Large intestine (tissue), 3 donors: ENCODE measurements at regions not wholly inside any gene's neighbourhood (a gene's known extent, or its start where the extent isn't known, plus 50 kb on each side); places are given as distances from the start of the nearest gene placed in this dataset.

Source experiments
- DNase-seq, 2 donors: peaks; one replicate each; pipeline versions ENCODE4 v3.0.0 to v3.0.0-alpha.2; 2013
- H3K27ac ChIP-seq: one replicate; pipeline ENCODE4 v1.5.1; 2013; ENCODE audit warnings: low read length
- H3K27me3 ChIP-seq: 2 replicates; pipeline ENCODE4 v1.6.1; 2013; ENCODE audit warnings: low read length; ENCODE audit not compliant: control insufficient read depth, insufficient read depth
- H3K36me3 ChIP-seq: 2 replicates; pipeline ENCODE4 v1.6.1; 2013; ENCODE audit warnings: low read length; ENCODE audit not compliant: control insufficient read depth, insufficient read depth
- H3K4me1 ChIP-seq: one replicate; pipeline ENCODE4 v1.6.1; 2013; ENCODE audit warnings: low read length; ENCODE audit not compliant: control insufficient read depth, insufficient read depth
- H3K4me3 ChIP-seq: one replicate; pipeline ENCODE4 v1.5.1; 2013; ENCODE audit warnings: low read length
- H3K9me3 ChIP-seq: one replicate; pipeline ENCODE4 v1.6.1; 2013; ENCODE audit warnings: mild to moderate bottlenecking, low read depth, low read length, moderate library complexity; ENCODE audit not compliant: control insufficient read depth
- WGBS: methylation state at CpG from one replicate; pipeline ENCODE4 v1.1.5; 2013; ENCODE audit warnings: low lambda C conversion rate; ENCODE audit not compliant: insufficient coverage; 5-methylcytosine and 5-hydroxymethylcytosine counted together

GRCh38 chr10:90612276-90612675 is 245.6 kb downstream of the HTR7 start:
- Histone ChIP-seq H3K9me3 (no peaks in the 10 kb centered on the region), H3K36me3 (no peaks in the 10 kb centered on the region), H3K4me3 (no peak overlapping the region), H3K4me1 (no peaks in the 10 kb centered on the region), H3K27me3 (no peaks in the 10 kb centered on the region), H3K27ac (no peak overlapping the region)
- WGBS, result no CpG with 5 or more reads among the region's 3 CpGs
- no peak for DNase-seq

GRCh38 chr10:90614631-90615030 is 243.2 kb downstream of the HTR7 start:
- no peak for DNase-seq
- Histone ChIP-seq H3K27me3 (no peaks in the 10 kb centered on the region), H3K27ac (no peak overlapping the region), H3K4me1 (no peaks in the 10 kb centered on the region), H3K9me3 (no peaks in the 10 kb centered on the region), H3K36me3 (no peaks in the 10 kb centered on the region), H3K4me3 (no peak overlapping the region)
- 100% methylated on average over 1 of the region's 1 CpG for WGBS

GRCh38 chr10:90621577-90621976 is 236.3 kb downstream of the HTR7 start:
- DNase-seq, result no peak
- WGBS, result 20% methylated on average over 2 of the region's 2 CpGs

DNA sequence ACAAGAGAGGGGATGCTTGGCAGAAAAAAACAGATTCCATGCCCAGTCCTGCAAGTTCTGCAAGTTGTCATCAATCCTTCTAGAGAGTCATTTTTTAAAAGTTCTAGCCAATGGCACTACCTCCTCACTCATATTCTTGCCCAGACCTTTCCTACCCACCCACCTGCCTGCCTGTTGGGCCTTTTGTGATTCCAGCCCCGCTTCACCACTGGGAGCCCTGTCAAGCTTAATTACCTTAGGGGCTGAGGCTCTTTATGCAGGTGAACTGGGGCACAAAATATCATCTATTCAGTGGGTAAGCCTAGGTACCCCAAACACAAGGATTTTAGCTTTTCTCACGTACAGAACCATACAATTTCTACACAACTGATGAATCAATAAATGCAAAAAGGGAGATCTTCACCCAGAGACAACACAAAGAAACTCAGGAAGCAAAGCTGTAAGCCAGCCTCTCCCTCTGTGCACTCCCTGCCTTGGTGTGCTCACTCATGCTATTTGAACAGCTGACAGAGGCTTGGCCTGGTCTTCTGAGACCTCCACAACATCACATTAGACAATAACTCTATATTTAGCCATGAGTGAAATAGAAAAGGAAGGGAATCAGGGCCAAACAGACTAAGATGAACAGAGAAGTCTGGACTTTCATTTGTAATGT is 222.6 kb downstream of the HTR7 start:
- H3K9me3 ChIP-seq, result no peaks in the 10 kb centered on the region
- WGBS, result no CpG with 5 or more reads among the region's 2 CpGs
- H3K4me1 ChIP-seq, result no peaks in the 10 kb centered on the region
- DNase-seq, result no peak
- H3K27me3 ChIP-seq, result no peaks in the 10 kb centered on the region
- no peak overlapping the region for H3K27ac ChIP-seq
- no peak overlapping the region for H3K4me3 ChIP-seq
- H3K36me3 ChIP-seq, result no peaks in the 10 kb centered on the region

More at GRCh38 chr10:90621577-90621976, 236.3 kb downstream of the HTR7 start:
- Histone ChIP-seq H3K9me3 (no peaks in the 10 kb centered on the region), H3K36me3 (no peaks in the 10 kb centered on the region), H3K27me3 (no peaks in the 10 kb centered on the region), H3K27ac (no peak overlapping the region), H3K4me3 (no peak overlapping the region), H3K4me1 (no peaks in the 10 kb centered on the region)

- WGBS, result 85% methylated on average over 2 of the region's 2 CpGs
- no peak overlapping the region for H3K27ac ChIP-seq
- no peaks in the 10 kb centered on the region for H3K27me3 ChIP-seq
- H3K9me3 ChIP-seq, result no peaks in the 10 kb centered on the region
- no peaks in the 10 kb centered on the region for H3K4me1 ChIP-seq
- H3K36me3 ChIP-seq, result no peaks in the 10 kb centered on the region
- H3K4me3 ChIP-seq, result no peak overlapping the region
- no peak for DNase-seq
These were observed 217.1 kb downstream of the HTR7 start for GRCh38 chr10:90640756-90641155.

DNA sequence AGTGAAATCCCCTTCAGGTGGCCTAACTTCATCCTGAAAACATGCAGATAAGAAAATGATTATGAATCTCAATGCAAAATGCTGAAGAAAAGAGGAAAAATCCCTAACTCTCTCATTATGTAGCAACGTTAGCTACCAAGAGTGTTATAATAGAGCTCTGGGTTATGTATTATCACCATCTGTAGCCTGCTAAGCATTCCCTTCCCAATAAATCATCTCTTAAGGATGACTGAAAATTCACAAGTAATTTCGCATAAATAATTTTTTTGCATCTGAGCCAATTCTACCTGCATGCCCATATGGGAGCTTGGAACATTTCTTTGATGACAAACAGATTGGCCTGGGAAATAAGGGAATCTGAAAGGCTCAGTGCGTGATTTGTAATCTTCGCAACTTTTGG is 216.1 kb downstream of the HTR7 start:
- Histone ChIP-seq H3K4me3 (no peak overlapping the region), H3K4me1 (no peaks in the 10 kb centered on the region), H3K27ac (no peak overlapping the region), H3K36me3 (no peaks in the 10 kb centered on the region), H3K9me3 (no peaks in the 10 kb centered on the region), H3K27me3 (no peaks in the 10 kb centered on the region)
- 80% methylated on average over 1 of the region's 4 CpGs for WGBS
- DNase-seq, result no peak

GRCh38 chr10:90642136-90642535 is 215.7 kb downstream of the HTR7 start:
- no peak overlapping the region for H3K27ac ChIP-seq

GRCh38 chr10:90642650-90643049 is 215.2 kb downstream of the HTR7 start:
- DNase-seq, result no peak
- H3K27ac ChIP-seq, result no peak overlapping the region
- no peaks in the 10 kb centered on the region for H3K27me3 ChIP-seq
- H3K9me3 ChIP-seq, result no peaks in the 10 kb centered on the region
- no CpG with 5 or more reads among the region's 4 CpGs for WGBS
- no peaks in the 10 kb centered on the region for H3K4me1 ChIP-seq
- no peaks in the 10 kb centered on the region for H3K36me3 ChIP-seq
- H3K4me3 ChIP-seq, result no peak overlapping the region

More at GRCh38 chr10:90642136-90642535, 215.7 kb downstream of the HTR7 start:
- Histone ChIP-seq H3K36me3 (no peaks in the 10 kb centered on the region), H3K27me3 (no peaks in the 10 kb centered on the region), H3K4me1 (no peaks in the 10 kb centered on the region), H3K4me3 (no peak overlapping the region), H3K9me3 (no peaks in the 10 kb centered on the region)
- no peak for DNase-seq
- WGBS, result 60% methylated on average over 1 of the region's 3 CpGs

DNA sequence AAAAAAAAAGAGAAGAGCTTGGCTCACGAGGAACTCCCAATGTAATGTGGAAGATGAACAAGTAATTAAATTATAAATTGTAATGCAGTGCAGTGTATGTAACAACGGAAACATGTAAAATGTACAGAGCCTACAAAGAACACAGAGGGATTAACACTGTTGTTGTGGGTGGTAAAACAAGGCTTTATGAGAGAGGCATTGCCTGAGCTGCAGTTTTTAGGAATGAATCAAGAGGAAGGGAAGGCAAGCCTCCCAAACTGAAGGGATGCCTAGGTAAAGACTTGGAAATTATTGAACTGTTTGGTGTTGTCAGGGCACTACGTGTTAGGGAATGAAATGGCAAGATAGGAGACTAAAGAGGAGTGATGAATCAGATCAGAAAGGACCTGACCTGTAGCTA is 213.7 kb downstream of the HTR7 start:
- H3K27me3 ChIP-seq, result no peaks in the 10 kb centered on the region
- no peaks in the 10 kb centered on the region for H3K4me1 ChIP-seq
- no peak overlapping the region for H3K4me3 ChIP-seq
- no peak overlapping the region for H3K27ac ChIP-seq
- 94% methylated on average over 2 of the region's 3 CpGs for WGBS
- DNase-seq, result no peak
- no peaks in the 10 kb centered on the region for H3K36me3 ChIP-seq
- H3K9me3 ChIP-seq, result no peaks in the 10 kb centered on the region

DNA sequence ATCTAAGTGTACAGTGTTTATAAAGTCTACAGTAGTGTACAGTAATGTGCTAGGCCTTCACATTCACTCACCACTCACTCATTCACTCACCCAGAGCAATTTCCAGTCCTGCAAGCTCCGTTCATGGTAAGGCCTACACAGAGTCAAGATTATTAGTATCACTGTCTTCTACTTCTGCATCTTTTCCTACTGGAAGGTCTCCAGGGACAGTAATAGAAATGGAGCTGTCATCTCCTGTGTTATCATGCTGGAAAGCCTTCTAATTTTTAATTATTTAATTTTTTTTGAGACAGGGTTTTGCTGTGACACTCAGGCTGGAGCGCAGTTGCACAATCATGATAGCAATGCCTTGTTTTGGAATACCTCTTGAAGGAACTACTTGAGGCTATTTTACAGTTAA is 207.0 kb downstream of the HTR7 start:
- H3K9me3 ChIP-seq, result no peaks in the 10 kb centered on the region
- H3K4me1 ChIP-seq, result no peaks in the 10 kb centered on the region
- H3K36me3 ChIP-seq, result no peaks in the 10 kb centered on the region
- no peak overlapping the region for H3K4me3 ChIP-seq
- H3K27ac ChIP-seq, result no peak overlapping the region
- H3K27me3 ChIP-seq, result no peaks in the 10 kb centered on the region
- WGBS, result 100% methylated on average over 1 of the region's 2 CpGs
- no peak for DNase-seq

DNA sequence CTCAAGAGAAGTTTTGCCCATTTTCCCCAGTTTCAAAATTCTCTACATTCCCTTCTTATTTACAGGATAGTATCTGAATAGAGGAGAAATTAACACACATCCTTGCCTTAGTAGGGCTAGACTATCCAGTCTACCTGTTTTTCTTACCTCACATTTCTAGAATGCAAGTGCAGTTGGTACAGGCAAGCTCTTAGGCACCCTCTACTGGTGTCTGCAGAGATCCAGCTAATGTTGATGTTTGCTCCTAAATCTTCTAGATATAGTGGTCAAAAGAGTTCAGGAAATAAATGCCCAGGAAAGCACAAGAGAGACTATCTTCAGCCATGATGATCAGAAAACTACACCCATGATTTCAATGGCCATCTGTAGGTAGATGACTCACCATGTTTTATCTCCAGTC is 205.3 kb downstream of the HTR7 start:
- DNase-seq, result no peak

More for the DNA sequence above, 205.3 kb downstream of the HTR7 start:
- Histone ChIP-seq H3K4me3 (no peak overlapping the region), H3K27me3 (no peaks in the 10 kb centered on the region), H3K36me3 (no peaks in the 10 kb centered on the region), H3K9me3 (no peaks in the 10 kb centered on the region), H3K27ac (no peak overlapping the region), H3K4me1 (no peaks in the 10 kb centered on the region)
